PC-9 (cell line): ENCODE measurements at regions not wholly inside any gene's neighbourhood (a gene's known extent, or its start where the extent isn't known, plus 50 kb on each side); places are given as distances from the start of the nearest gene placed in this dataset.

Source experiments
- EZH2 ChIP-seq: fragments of 200-600 bp; sonication (generic); IDR thresholded peaks from 2 replicates; pipeline ENCODE4 v1.8.0; 2017; ENCODE audit warnings: antibody characterized with exemption, low read depth
- TF ChIP-seq, protein P1 (sequence below): fragments of 200-600 bp; sonication (generic); conservative IDR thresholded peaks from 2 replicates; pipeline ENCODE4 v1.6.1; 2017; ENCODE audit warnings: mixed run types, antibody characterized with exemption, mild to moderate bottlenecking, moderate library complexity

DNA sequence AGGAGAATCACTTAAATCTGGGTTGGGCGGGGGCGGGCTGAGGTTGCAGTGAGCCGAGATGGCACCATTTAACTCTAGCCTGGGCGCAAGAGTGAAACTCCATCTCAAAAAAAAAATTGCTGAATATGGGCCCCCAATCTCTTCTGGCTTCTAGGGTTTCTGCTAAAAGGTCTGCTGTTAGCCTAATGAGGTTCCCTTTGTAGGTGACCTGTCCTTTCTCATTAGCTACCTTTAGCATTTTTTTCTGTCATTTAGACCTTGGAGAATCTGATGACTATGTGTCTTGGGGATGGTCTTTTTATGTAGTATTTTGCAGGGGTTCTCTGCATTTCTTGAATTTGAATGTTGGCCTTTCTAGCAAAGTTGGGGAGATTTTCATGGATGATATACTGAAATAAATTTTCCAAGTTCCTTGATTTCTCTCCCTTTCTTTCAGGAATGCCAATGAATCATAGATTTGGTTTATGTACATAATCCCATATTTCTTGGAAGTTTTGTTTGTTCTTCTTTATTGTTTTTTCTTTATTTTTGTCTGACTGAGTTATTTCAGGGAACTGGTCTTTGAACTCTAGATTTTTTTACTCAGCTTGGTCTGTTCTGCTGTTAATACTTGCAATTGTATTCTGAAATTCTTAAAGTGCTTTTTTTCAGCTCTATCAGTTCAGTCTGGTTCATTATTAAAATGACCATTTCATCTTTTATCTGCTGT, 181.5 kb downstream of the TTC6 start:
- TF ChIP-seq, protein P1, sequence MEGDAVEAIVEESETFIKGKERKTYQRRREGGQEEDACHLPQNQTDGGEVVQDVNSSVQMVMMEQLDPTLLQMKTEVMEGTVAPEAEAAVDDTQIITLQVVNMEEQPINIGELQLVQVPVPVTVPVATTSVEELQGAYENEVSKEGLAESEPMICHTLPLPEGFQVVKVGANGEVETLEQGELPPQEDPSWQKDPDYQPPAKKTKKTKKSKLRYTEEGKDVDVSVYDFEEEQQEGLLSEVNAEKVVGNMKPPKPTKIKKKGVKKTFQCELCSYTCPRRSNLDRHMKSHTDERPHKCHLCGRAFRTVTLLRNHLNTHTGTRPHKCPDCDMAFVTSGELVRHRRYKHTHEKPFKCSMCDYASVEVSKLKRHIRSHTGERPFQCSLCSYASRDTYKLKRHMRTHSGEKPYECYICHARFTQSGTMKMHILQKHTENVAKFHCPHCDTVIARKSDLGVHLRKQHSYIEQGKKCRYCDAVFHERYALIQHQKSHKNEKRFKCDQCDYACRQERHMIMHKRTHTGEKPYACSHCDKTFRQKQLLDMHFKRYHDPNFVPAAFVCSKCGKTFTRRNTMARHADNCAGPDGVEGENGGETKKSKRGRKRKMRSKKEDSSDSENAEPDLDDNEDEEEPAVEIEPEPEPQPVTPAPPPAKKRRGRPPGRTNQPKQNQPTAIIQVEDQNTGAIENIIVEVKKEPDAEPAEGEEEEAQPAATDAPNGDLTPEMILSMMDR = no peak
- no peak for TF ChIP-seq EZH2
